Ovary (tissue), 3 donors: ENCODE measurements at regions not wholly inside any gene's neighbourhood (a gene's known extent, or its start where the extent isn't known, plus 50 kb on each side); places are given as distances from the start of the nearest gene placed in this dataset.
"Not testable (repeated sequence)": the region's sequence is repeated elsewhere in the genome, so short reads cannot be mapped to it uniquely, and the experiment has no call there.

Experiments
- EP300 ChIP-seq: sonication (generic); formaldehyde crosslinking; IDR thresholded peaks from one replicate; pipeline ENCODE4 v1.6.1; 2017; ENCODE audit warnings: antibody characterized with exemption
- POLR2A ChIP-seq: fragments of 450-650 bp; IDR thresholded peaks from one replicate; pipeline ENCODE4 v1.6.1; 2017; ENCODE audit warnings: antibody characterized with exemption, mild to moderate bottlenecking, moderate library complexity
- TF ChIP-seq, protein P1 (sequence below), 3 donors: fragments of 450-650 bp in 2 of 3; fragments of 200-600 bp in 1 of 3; IDR thresholded peaks; one replicate each; pipeline versions ENCODE4 v1.5.1 to v1.8.0; 2016 to 2022; ENCODE audit warnings: antibody characterized with exemption in 3 of 3, mild to moderate bottlenecking in 1 of 3
- donor health status: DM: no; HTN: no; CAD: no.

- TF ChIP-seq, protein P1, sequence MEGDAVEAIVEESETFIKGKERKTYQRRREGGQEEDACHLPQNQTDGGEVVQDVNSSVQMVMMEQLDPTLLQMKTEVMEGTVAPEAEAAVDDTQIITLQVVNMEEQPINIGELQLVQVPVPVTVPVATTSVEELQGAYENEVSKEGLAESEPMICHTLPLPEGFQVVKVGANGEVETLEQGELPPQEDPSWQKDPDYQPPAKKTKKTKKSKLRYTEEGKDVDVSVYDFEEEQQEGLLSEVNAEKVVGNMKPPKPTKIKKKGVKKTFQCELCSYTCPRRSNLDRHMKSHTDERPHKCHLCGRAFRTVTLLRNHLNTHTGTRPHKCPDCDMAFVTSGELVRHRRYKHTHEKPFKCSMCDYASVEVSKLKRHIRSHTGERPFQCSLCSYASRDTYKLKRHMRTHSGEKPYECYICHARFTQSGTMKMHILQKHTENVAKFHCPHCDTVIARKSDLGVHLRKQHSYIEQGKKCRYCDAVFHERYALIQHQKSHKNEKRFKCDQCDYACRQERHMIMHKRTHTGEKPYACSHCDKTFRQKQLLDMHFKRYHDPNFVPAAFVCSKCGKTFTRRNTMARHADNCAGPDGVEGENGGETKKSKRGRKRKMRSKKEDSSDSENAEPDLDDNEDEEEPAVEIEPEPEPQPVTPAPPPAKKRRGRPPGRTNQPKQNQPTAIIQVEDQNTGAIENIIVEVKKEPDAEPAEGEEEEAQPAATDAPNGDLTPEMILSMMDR (IDR thresholded peaks at IDR 0.05) = not testable (repeated sequence)
- TF ChIP-seq POLR2A, EP300: not testable (repeated sequence)
These were observed 89.4 kb upstream of the TRIM77 start for GRCh38 chr11:89620721-89621120.
